GM12878 (cell line): ENCODE measurements at regions not wholly inside any gene's neighbourhood (a gene's known extent, or its start where the extent isn't known, plus 50 kb on each side); places are given as distances from the start of the nearest gene placed in this dataset.

Experiments used
- ATAC-seq: fragments of 200-7000 bp; cut with Tn5 transposase; 3 replicates; pipeline ENCODE4 v1.9.1; 2020; ENCODE audit warnings: mild to moderate bottlenecking, moderate library complexity
- BruUV-seq: library from RNA; stranded (reverse); fragments of 400-500 nt; replicated peaks from 2 replicates; lab custom pipeline; 2021; lab: Mats Ljungman, UMichigan
- CTCF ChIA-PET: fragments of 300-600 bp; sonication (Branson Sonifier 250); formaldehyde crosslinking; extraction: SDS; loops from one replicate; lab custom pipeline; 2021; ENCODE audit warnings: inconsistent platforms; lab: Yijun Ruan, JAX
- POLR2A ChIA-PET: fragments of 350-600 bp; formaldehyde crosslinking; extraction: SDS; loops from one replicate; lab custom pipeline; 2021; ENCODE audit warnings: inconsistent platforms; lab: Charles Lee
- RAD21 ChIA-PET: fragments of 300-600 bp; sonication (Branson Sonifier 250); formaldehyde crosslinking; loops from one replicate; lab custom pipeline; 2023; ENCODE audit warnings: antibody characterized with exemption; ENCODE audit not compliant: unreplicated experiment; lab: Charles Lee
- SMC1A ChIA-PET: fragments of 300-600 bp; sonication (Branson Sonifier 250); formaldehyde crosslinking; loops from one replicate; lab custom pipeline; 2023; ENCODE audit not compliant: unreplicated experiment, uncharacterized antibody; lab: Charles Lee
- DNase-seq: peaks from one replicate; pipeline ENCODE4 v3.0.0-alpha.2; 2011; ENCODE audit warnings: low read depth, low spot score
- FAIRE-seq: peaks from 3 replicates; lab custom pipeline; 2011; peaks lifted over from hg19 to GRCh38; lab: Jason Lieb, UNC
- H2AFZ ChIP-seq: 2 replicates; pipeline ENCODE4 v1.6.0; 2011; ENCODE audit warnings: low read depth, low read length, control low read depth; ENCODE audit not compliant: control insufficient read depth
- H3K27ac ChIP-seq: 2 replicates; pipeline ENCODE4 v1.5.1; 2011; ENCODE audit warnings: control low read depth; ENCODE audit not compliant: control insufficient read depth, insufficient read depth
- H3K27me3 ChIP-seq, 2 experiments: replicated peaks in 1 of 2; 2 replicates each; pipeline versions ENCODE4 v1.6.0 to v1.6.1; 2011; ENCODE audit warnings: low read length in 1 of 2; ENCODE audit not compliant: control insufficient read depth in 2 of 2, insufficient read depth in 2 of 2
- H3K36me3 ChIP-seq, 2 experiments: 2 replicates each; pipeline ENCODE4 v1.5.1; 2011; ENCODE audit warnings: low read length in 1 of 2; ENCODE audit not compliant: control insufficient read depth in 2 of 2, insufficient read depth in 2 of 2
- H3K4me1 ChIP-seq: 2 replicates; pipeline ENCODE4 v1.6.1; 2011; ENCODE audit warnings: mild to moderate bottlenecking, low read length, moderate library complexity, mixed read lengths; ENCODE audit not compliant: control insufficient read depth, insufficient read depth
- H3K4me2 ChIP-seq: 2 replicates; pipeline ENCODE4 v1.6.0; 2011; ENCODE audit warnings: control low read depth; ENCODE audit not compliant: control insufficient read depth, insufficient read depth
- H3K4me3 ChIP-seq: fragments of 200-600 bp; sonication (generic); 2 replicates; pipeline ENCODE4 v1.5.1; 2016
- H3K79me2 ChIP-seq: 2 replicates; pipeline ENCODE4 v1.6.0; 2011; ENCODE audit warnings: low read length; ENCODE audit not compliant: control insufficient read depth, insufficient read depth
- H3K9ac ChIP-seq: 2 replicates; pipeline ENCODE4 v1.8.0; 2011; ENCODE audit warnings: low read length, control low read depth, mixed read lengths; ENCODE audit not compliant: control insufficient read depth, insufficient read depth
- H3K9me3 ChIP-seq: replicated peaks from 3 replicates; pipeline ENCODE4 v1.5.1; 2011; ENCODE audit warnings: mild to moderate bottlenecking, low read length; ENCODE audit not compliant: control insufficient read depth, insufficient read depth
- H4K20me1 ChIP-seq: 2 replicates; pipeline ENCODE4 v1.6.0; 2011; ENCODE audit not compliant: control insufficient read depth, insufficient read depth
- BACH1 ChIP-seq: fragments of 450-650 bp; IDR thresholded peaks from 2 replicates; pipeline ENCODE4 v1.6.1; 2017; ENCODE audit warnings: mild to moderate bottlenecking, borderline replicate concordance
- BCL11A ChIP-seq: IDR thresholded peaks from 2 replicates; pipeline ENCODE4 v1.6.1; 2011; ENCODE audit warnings: low read depth, low read length
- CREM ChIP-seq: IDR thresholded peaks from 2 replicates; pipeline ENCODE4 v1.6.1; 2014; ENCODE audit warnings: antibody characterized with exemption, low read depth
- EP300 ChIP-seq, 2 experiments: fragments of 150-350 bp in 1 of 2; IDR thresholded peaks; 2 replicates each; pipeline ENCODE4 v1.6.1; 2011 to 2012; ENCODE audit warnings: low read depth in 2 of 2, low read length in 2 of 2, borderline replicate concordance in 1 of 2, improper control_type of control experiment in 1 of 2, inconsistent platforms in 1 of 2; ENCODE audit not compliant: control insufficient read depth in 1 of 2
- IKZF1 ChIP-seq: fragments of 450-650 bp; conservative IDR thresholded peaks from 2 replicates; pipeline ENCODE4 v1.6.1; 2017; ENCODE audit warnings: antibody characterized with exemption, mild to moderate bottlenecking
- KLF5 ChIP-seq: fragments of 450-650 bp; IDR thresholded peaks from 2 replicates; pipeline ENCODE4 v1.6.1; 2014; ENCODE audit warnings: mild to moderate bottlenecking; ENCODE audit not compliant: partially characterized antibody
- NFYA ChIP-seq: IDR thresholded peaks from 2 replicates; pipeline ENCODE4 v1.6.1; 2011; ENCODE audit warnings: low read depth, mild to moderate bottlenecking, low read length, improper control_type of control experiment, borderline replicate concordance
- NFYB ChIP-seq: IDR thresholded peaks from 2 replicates; pipeline ENCODE4 v1.6.1; 2011; ENCODE audit warnings: low read depth, mild to moderate bottlenecking, low read length, improper control_type of control experiment, moderate library complexity; ENCODE audit not compliant: insufficient read depth
- SRF ChIP-seq, 2 experiments: IDR thresholded peaks; 2 replicates each; pipeline ENCODE4 v1.6.1; 2011; ENCODE audit warnings: low read depth in 2 of 2, low read length in 2 of 2, mild to moderate bottlenecking in 1 of 2, moderate library complexity in 1 of 2
- STAT1 ChIP-seq: fragments of 450-650 bp; conservative IDR thresholded peaks from 2 replicates; pipeline ENCODE4 v1.6.1; 2014; ENCODE audit warnings: antibody characterized with exemption, mild to moderate bottlenecking
- SUPT20H ChIP-seq: IDR thresholded peaks from 2 replicates; pipeline ENCODE4 v1.6.1; 2011; ENCODE audit warnings: low read depth, mild to moderate bottlenecking, low read length, moderate library complexity, borderline replicate concordance; ENCODE audit not compliant: control insufficient read depth
- ZBTB40 ChIP-seq: fragments of 450-650 bp; IDR thresholded peaks from 2 replicates; pipeline ENCODE4 v1.6.1; 2016; ENCODE audit warnings: mild to moderate bottlenecking, moderate library complexity, borderline replicate concordance
- WGBS: methylation state at CpG from one replicate; pipeline ENCODE4 v1.1.6; 2016; ENCODE audit warnings: low lambda C conversion rate; ENCODE audit not compliant: insufficient replicate concordance, insufficient coverage; ENCODE audit errors: missing lambda C conversion rate; 5-methylcytosine and 5-hydroxymethylcytosine counted together
- in situ Hi-C: fragments of 300-500 bp; cut with MboI; formaldehyde crosslinking; loops from 9 replicates; pipeline ENCODE4 v1.14.3; 2018; ENCODE audit warnings: mixed read lengths
- intact Hi-C: fragments of 100-400 bp; cut with micrococcal nuclease; formaldehyde crosslinking; loops from one replicate; pipeline ENCODE4 v1.14.2; 2022; ENCODE audit not compliant: unreplicated experiment

GRCh38 chr16:50950955-50951354 lies 200.1 kb downstream of the SALL1 start:
- FAIRE-seq: no peak
- no peak overlapping the region for H2AFZ ChIP-seq
- no peak for DNase-seq
- CTCF ChIA-PET: no interaction called here
- H3K4me2 ChIP-seq: no peak overlapping the region
- intact Hi-C loops (no loop called here), in situ Hi-C loops (no loop called here)
- H3K4me1 ChIP-seq: no peaks in the 10 kb centered on the region
- RAD21 ChIA-PET: no interaction called here
- no TSS peak for BruUV-seq
- H3K36me3 ChIP-seq: no peaks in the 10 kb centered on the region
- ATAC-seq: no peak
- no peaks in the 10 kb centered on the region for H3K9me3 ChIP-seq
- SMC1A ChIA-PET: no interaction called here
- H3K9ac ChIP-seq: no peak overlapping the region
- no peak overlapping the region for H3K4me3 ChIP-seq
- no peaks in the 10 kb centered on the region for H4K20me1 ChIP-seq
- H3K27me3 ChIP-seq: no peaks in the 10 kb centered on the region
- no peak for TF ChIP-seq IKZF1
- no peak for TF ChIP-seq CREM
- no peak for TF ChIP-seq SUPT20H
- no peak for TF ChIP-seq EP300 (IDR thresholded peaks at IDR 0.05; ENCODE audit: borderline replicate concordance in 1 of 2, control insufficient read depth in 1 of 2, low read depth in 2 of 2, low read length in 2 of 2)
- TF ChIP-seq SRF (IDR thresholded peaks at IDR 0.05; ENCODE audit: low read depth in 2 of 2, low read length in 2 of 2): no peak
- no peak for TF ChIP-seq KLF5
- no peak for TF ChIP-seq NFYB
- POLR2A ChIA-PET: no interaction called here
- WGBS: 23% methylated on average over 3 of the region's 3 CpGs
- no peaks in the 10 kb centered on the region for H3K79me2 ChIP-seq
- H3K27ac ChIP-seq: no peak overlapping the region

- Histone ChIP-seq H3K27me3 (peaks cover 0 to 3% of the 10 kb centered on the region in 2 experiments; a peak in 1 of 4 replicates), H3K4me2 (no peak overlapping the region), H3K4me3 (no peak overlapping the region), H3K79me2 (no peaks in the 10 kb centered on the region), H3K9ac (no peak overlapping the region), H2AFZ (no peak overlapping the region), H3K36me3 (no peaks in the 10 kb centered on the region), H4K20me1 (no peaks in the 10 kb centered on the region), H3K9me3 (no peaks in the 10 kb centered on the region), H3K27ac (no peak overlapping the region), H3K4me1 (no peaks in the 10 kb centered on the region)
- WGBS: 40% methylated on average over 22 of the region's 22 CpGs
- in situ Hi-C loops (no loop called here), intact Hi-C loops (loop anchor here (10.0 kb wide), 1 partner anchor 64 kb away; no protein-coding TSS in a partner anchor)
- CTCF ChIA-PET: no interaction called here
- RAD21 ChIA-PET: no interaction called here
- no peak for DNase-seq
- FAIRE-seq: no peak
- no TSS peak for BruUV-seq
- ATAC-seq: no peak
- POLR2A ChIA-PET: no interaction called here
- SMC1A ChIA-PET: no interaction called here
- no peak for TF ChIP-seq BCL11A
- TF ChIP-seq NFYA: no peak
- no peak for TF ChIP-seq BACH1
- no peak for TF ChIP-seq ZBTB40
- no peak for TF ChIP-seq STAT1
Measured at GRCh38 chr16:50948268-50948930, 202.7 kb downstream of the SALL1 start.
